OCI-LY7 (cell line): ENCODE measurements at regions not wholly inside any gene's neighbourhood (a gene's known extent, or its start where the extent isn't known, plus 50 kb on each side); places are given as distances from the start of the nearest gene placed in this dataset.

ENCODE experiments used
- EZH2phosphoT487 ChIP-seq: fragments of 200-600 bp; sonication (generic); IDR thresholded peaks from 2 replicates; pipeline ENCODE4 v1.6.1; 2018; ENCODE audit warnings: low read depth, borderline replicate concordance, mild to moderate bottlenecking, mixed run types, antibody characterized with exemption, low read length, moderate library complexity, mixed read lengths
- TF ChIP-seq, protein P1 (sequence below): fragments of 200-600 bp; sonication (generic); conservative IDR thresholded peaks from 2 replicates; pipeline ENCODE4 v1.5.1; 2014; ENCODE audit warnings: mild to moderate bottlenecking, antibody characterized with exemption, low read length, moderate library complexity, mixed read lengths

DNA sequence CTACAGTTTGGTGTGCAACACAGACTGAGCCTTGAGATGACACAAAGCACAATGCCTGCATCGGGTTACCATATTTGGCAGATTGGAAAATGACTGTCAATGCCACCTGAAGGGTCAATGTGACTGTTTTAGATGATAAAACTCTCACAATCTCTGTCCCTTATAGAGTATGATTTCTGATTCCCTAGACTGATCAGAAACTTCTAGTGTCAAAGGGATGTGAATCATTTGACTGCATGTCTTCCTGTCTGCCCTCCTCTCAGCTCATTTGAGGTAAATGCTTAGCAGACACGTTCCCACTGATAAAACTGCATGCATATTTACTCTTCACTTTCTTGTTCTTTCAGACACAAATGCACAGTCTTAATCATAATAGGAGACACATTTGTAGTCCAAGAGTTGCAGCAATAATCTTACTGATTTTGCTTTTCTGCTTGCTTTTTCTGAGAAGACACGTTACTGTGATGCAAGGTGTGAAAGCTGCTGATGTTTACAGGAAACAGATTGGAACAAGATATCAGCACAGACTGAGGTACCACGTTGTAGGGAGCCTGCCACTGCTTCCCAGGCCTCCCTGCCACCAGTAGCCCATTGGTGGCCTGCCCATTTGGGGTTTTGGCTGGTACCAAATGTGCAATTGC is 77.8 kb downstream of the GCNT4 start:
- TF ChIP-seq, protein P1, sequence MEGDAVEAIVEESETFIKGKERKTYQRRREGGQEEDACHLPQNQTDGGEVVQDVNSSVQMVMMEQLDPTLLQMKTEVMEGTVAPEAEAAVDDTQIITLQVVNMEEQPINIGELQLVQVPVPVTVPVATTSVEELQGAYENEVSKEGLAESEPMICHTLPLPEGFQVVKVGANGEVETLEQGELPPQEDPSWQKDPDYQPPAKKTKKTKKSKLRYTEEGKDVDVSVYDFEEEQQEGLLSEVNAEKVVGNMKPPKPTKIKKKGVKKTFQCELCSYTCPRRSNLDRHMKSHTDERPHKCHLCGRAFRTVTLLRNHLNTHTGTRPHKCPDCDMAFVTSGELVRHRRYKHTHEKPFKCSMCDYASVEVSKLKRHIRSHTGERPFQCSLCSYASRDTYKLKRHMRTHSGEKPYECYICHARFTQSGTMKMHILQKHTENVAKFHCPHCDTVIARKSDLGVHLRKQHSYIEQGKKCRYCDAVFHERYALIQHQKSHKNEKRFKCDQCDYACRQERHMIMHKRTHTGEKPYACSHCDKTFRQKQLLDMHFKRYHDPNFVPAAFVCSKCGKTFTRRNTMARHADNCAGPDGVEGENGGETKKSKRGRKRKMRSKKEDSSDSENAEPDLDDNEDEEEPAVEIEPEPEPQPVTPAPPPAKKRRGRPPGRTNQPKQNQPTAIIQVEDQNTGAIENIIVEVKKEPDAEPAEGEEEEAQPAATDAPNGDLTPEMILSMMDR, result no peak
- no peak for TF ChIP-seq EZH2phosphoT487
